WTC11 (cell line): ENCODE measurements at regions not wholly inside any gene's neighbourhood (a gene's known extent, or its start where the extent isn't known, plus 50 kb on each side); places are given as distances from the start of the nearest gene placed in this dataset.

Source experiments
- ATAC-seq: fragments of 200-7000 bp; cut with Tn5 transposase; 2 replicates; pipeline ENCODE4 v1.10.0; 2021; ENCODE audit warnings: mild to moderate bottlenecking, moderate library complexity
- CTCF ChIA-PET: fragments of 300-600 bp; sonication (Branson Sonifier 250); formaldehyde crosslinking; loops from one replicate; lab custom pipeline; 2021; ENCODE audit warnings: antibody characterized with exemption; lab: Charles Lee
- POLR2A ChIA-PET: fragments of 350-600 bp; sonication (Branson Sonifier 250); formaldehyde crosslinking; loops from one replicate; lab custom pipeline; 2021; ENCODE audit warnings: antibody characterized with exemption; lab: Charles Lee
- DNase-seq: peaks from one replicate; pipeline ENCODE4 v3.0.0; 2021; ENCODE audit warnings: low spot score
- H3K27ac Mint-ChIP-seq: 2 replicates; pipeline ENCODE4 v1.8.0; 2021; ENCODE audit warnings: mixed read lengths
- H3K27me3 Mint-ChIP-seq: 2 replicates; pipeline ENCODE4 v1.8.0; 2021; ENCODE audit warnings: low read depth, mild to moderate bottlenecking, moderate library complexity, mixed read lengths
- H3K36me3 Mint-ChIP-seq: 2 replicates; pipeline ENCODE4 v1.8.0; 2021; ENCODE audit warnings: mixed read lengths
- H3K4me1 Mint-ChIP-seq: 2 replicates; pipeline ENCODE4 v1.8.0; 2022; ENCODE audit warnings: mixed read lengths
- H3K4me3 Mint-ChIP-seq: 2 replicates; pipeline ENCODE4 v1.8.0; 2021; ENCODE audit warnings: mild to moderate bottlenecking, moderate library complexity, mixed read lengths
- H3K9me3 Mint-ChIP-seq: 2 replicates; pipeline ENCODE4 v1.8.0; 2021; ENCODE audit warnings: mixed read lengths
- CREM ChIP-seq: sonication (generic); formaldehyde crosslinking; IDR thresholded peaks from 2 replicates; pipeline ENCODE4 v1.8.1; 2022; ENCODE audit warnings: mild to moderate bottlenecking, missing genetic modification reagents, moderate library complexity
- EMX1 ChIP-seq: fragments of 250-450 bp; sonication (Bioruptor Pico); IDR thresholded peaks from 2 replicates; pipeline ENCODE4 v1.8.0; 2021; ENCODE audit warnings: mild to moderate bottlenecking
- FOXJ3 ChIP-seq: sonication (generic); formaldehyde crosslinking; IDR thresholded peaks from 2 replicates; pipeline ENCODE4 v1.9.0; 2021; ENCODE audit warnings: missing genetic modification reagents, mild to moderate bottlenecking, borderline replicate concordance
- FOXP1 ChIP-seq: sonication (generic); formaldehyde crosslinking; IDR thresholded peaks from 2 replicates; pipeline ENCODE4 v1.8.0; 2022; ENCODE audit warnings: missing genetic modification reagents, mild to moderate bottlenecking, moderate library complexity, borderline replicate concordance
- FOXP4 ChIP-seq: sonication (generic); formaldehyde crosslinking; IDR thresholded peaks from 2 replicates; pipeline ENCODE4 v1.8.0; 2022; ENCODE audit warnings: mild to moderate bottlenecking, missing genetic modification reagents
- GRHL2 ChIP-seq: fragments of 250-450 bp; sonication (Bioruptor Pico); IDR thresholded peaks from 2 replicates; pipeline ENCODE4 v1.8.0; 2022; ENCODE audit warnings: mild to moderate bottlenecking, moderate library complexity; ENCODE audit not compliant: insufficient replicate concordance, severe bottlenecking
- MLX ChIP-seq: sonication (generic); formaldehyde crosslinking; IDR thresholded peaks from 2 replicates; pipeline ENCODE4 v1.8.1; 2023; ENCODE audit warnings: mild to moderate bottlenecking, missing genetic modification reagents, moderate library complexity
- STAT6 ChIP-seq: sonication (generic); formaldehyde crosslinking; conservative IDR thresholded peaks from 2 replicates; pipeline ENCODE4 v1.8.1; 2023; ENCODE audit warnings: mild to moderate bottlenecking, low read depth, missing genetic modification reagents, moderate library complexity
- TEAD4 ChIP-seq: sonication (generic); formaldehyde crosslinking; IDR thresholded peaks from 2 replicates; pipeline ENCODE4 v1.8.0; 2022; ENCODE audit warnings: mild to moderate bottlenecking, missing genetic modification reagents
- ZNF232 ChIP-seq: sonication (generic); formaldehyde crosslinking; IDR thresholded peaks from 2 replicates; pipeline ENCODE4 v1.8.0; 2022; ENCODE audit warnings: mild to moderate bottlenecking, missing genetic modification reagents
- ZNF263 ChIP-seq: sonication (generic); formaldehyde crosslinking; IDR thresholded peaks from 2 replicates; pipeline ENCODE4 v1.8.1; 2022; ENCODE audit warnings: low read depth, mild to moderate bottlenecking, moderate library complexity, missing genetic modification reagents
- ZNF281 ChIP-seq: sonication (generic); formaldehyde crosslinking; IDR thresholded peaks from 2 replicates; pipeline ENCODE4 v1.8.0; 2023; ENCODE audit warnings: mild to moderate bottlenecking, missing genetic modification reagents
- ZNF396 ChIP-seq: fragments of 250-450 bp; sonication (Bioruptor Pico); IDR thresholded peaks from 2 replicates; pipeline ENCODE4 v1.8.0; 2021; ENCODE audit warnings: mild to moderate bottlenecking, moderate library complexity, borderline replicate concordance
- ZNF416 ChIP-seq: fragments of 250-450 bp; sonication (Bioruptor Pico); IDR thresholded peaks from 2 replicates; pipeline ENCODE4 v1.9.0; 2021; ENCODE audit warnings: mild to moderate bottlenecking, inconsistent platforms
- TF ChIP-seq, protein P1 (sequence below): sonication (generic); formaldehyde crosslinking; IDR thresholded peaks from 2 replicates; pipeline ENCODE4 v1.8.1; 2023; ENCODE audit warnings: mild to moderate bottlenecking, missing genetic modification reagents
- TF ChIP-seq, protein P2 (sequence below): sonication (generic); formaldehyde crosslinking; IDR thresholded peaks from 2 replicates; pipeline ENCODE4 v1.8.0; 2022; ENCODE audit warnings: mild to moderate bottlenecking, missing genetic modification reagents

GRCh38 chr6:166778046-166778445 is 151.0 kb upstream of the RPS6KA2 start (continued):
- TF ChIP-seq STAT6 (CRISPR knock-in tag), result no peak
- no peak for TF ChIP-seq ZNF281 (CRISPR knock-in tag)
- TF ChIP-seq ZNF232 (CRISPR knock-in tag), result no peak
- TF ChIP-seq FOXP1 (CRISPR knock-in tag), result no peak
- TF ChIP-seq EMX1, result no peak
- TF ChIP-seq, protein P1, sequence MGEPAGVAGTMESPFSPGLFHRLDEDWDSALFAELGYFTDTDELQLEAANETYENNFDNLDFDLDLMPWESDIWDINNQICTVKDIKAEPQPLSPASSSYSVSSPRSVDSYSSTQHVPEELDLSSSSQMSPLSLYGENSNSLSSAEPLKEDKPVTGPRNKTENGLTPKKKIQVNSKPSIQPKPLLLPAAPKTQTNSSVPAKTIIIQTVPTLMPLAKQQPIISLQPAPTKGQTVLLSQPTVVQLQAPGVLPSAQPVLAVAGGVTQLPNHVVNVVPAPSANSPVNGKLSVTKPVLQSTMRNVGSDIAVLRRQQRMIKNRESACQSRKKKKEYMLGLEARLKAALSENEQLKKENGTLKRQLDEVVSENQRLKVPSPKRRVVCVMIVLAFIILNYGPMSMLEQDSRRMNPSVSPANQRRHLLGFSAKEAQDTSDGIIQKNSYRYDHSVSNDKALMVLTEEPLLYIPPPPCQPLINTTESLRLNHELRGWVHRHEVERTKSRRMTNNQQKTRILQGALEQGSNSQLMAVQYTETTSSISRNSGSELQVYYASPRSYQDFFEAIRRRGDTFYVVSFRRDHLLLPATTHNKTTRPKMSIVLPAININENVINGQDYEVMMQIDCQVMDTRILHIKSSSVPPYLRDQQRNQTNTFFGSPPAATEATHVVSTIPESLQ (CRISPR knock-in tag), result no peak
- TF ChIP-seq FOXP4 (CRISPR knock-in tag), result no peak
- TF ChIP-seq GRHL2 (CRISPR knock-in tag), result no peak
- no peak for TF ChIP-seq ZNF396 (CRISPR knock-in tag)
- TF ChIP-seq, protein P2, sequence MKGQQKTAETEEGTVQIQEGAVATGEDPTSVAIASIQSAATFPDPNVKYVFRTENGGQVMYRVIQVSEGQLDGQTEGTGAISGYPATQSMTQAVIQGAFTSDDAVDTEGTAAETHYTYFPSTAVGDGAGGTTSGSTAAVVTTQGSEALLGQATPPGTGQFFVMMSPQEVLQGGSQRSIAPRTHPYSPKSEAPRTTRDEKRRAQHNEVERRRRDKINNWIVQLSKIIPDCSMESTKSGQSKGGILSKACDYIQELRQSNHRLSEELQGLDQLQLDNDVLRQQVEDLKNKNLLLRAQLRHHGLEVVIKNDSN (CRISPR knock-in tag), result no peak
- TF ChIP-seq FOXJ3 (CRISPR knock-in tag), result no peak
- TF ChIP-seq ZNF263 (CRISPR knock-in tag), result no peak

- CTCF ChIA-PET, result interaction anchor here (3.5 to 4.9 kb wide), 2 partner anchors 174 to 364 kb away, joined by 44 read pairs; no protein-coding TSS in a partner anchor
- ATAC-seq, result no peak
- no peaks in the 10 kb centered on the region for H3K27me3 Mint-ChIP-seq
- no peak for TF ChIP-seq ZNF416 (CRISPR knock-in tag)
- TF ChIP-seq MLX, result no peak
- no peak for TF ChIP-seq CREM (CRISPR knock-in tag)
- no peak for TF ChIP-seq TEAD4 (CRISPR knock-in tag)
- POLR2A ChIA-PET, result no interaction called here
- H3K36me3 Mint-ChIP-seq, result no peaks in the 10 kb centered on the region
- no peak overlapping the region for H3K4me3 Mint-ChIP-seq
- DNase-seq, result no peak
- H3K27ac Mint-ChIP-seq, result no peak overlapping the region
- no peaks in the 10 kb centered on the region for H3K9me3 Mint-ChIP-seq
- peaks cover 11% of the 10 kb centered on the region for H3K4me1 Mint-ChIP-seq
Measured at GRCh38 chr6:166777096-166777630, 150.1 kb upstream of the RPS6KA2 start.
